ENCODE measurements at regions not wholly inside any gene's neighbourhood (a gene's known extent, or its start where the extent isn't known, plus 50 kb on each side); places are given as distances from the start of the nearest gene placed in this dataset.

DNA sequence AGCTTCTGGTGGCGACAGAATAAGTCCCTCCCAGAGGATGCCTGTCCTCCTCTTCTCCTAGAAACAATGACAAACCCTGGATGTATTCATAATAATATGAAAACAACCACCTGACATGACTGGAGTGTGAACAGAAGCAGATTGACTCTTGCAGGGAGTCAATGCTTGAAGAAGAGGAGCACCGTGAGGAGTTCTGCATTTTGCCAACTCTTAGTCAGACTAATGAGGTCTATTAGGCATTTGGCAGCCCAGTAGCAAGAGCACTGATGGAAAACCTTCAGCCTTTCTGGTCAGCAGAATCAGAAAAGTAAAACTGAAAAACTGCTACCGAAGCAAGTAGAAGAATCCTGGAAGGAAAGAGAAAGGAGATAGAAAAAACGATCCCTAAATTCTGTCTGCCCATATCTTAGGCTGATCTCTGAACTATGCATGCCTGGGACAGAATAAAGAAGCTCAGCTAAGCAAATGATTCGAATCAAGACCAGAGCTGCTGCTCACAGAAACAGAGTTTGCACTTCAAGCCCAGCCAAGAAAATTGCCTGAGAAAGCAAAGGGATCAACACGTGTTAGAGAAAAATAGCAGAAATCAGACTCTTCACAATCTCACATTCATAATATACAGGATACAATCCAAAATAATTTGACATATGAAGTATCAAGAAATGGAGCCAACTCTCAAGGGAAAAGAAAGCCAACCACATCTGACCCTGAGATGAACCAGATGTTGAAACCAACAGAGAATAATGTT is 69.5 kb upstream of the OSMR start:
- 58% methylated on average over 6 of the region's 6 CpGs for WGBS
- no peaks in the 10 kb centered on the region for H3K27me3 ChIP-seq
- no peaks in the 10 kb centered on the region for H3K9me3 ChIP-seq
- peaks cover 7% of the 10 kb centered on the region for H3K4me1 ChIP-seq
- H3K27ac ChIP-seq, result no peak overlapping the region
- H3K36me3 ChIP-seq, result no peaks in the 10 kb centered on the region
- H3K4me3 ChIP-seq, result no peak overlapping the region
- TF ChIP-seq EP300 (IDR thresholded peaks at IDR 0.05), result no peak
- TF ChIP-seq POLR2A (IDR thresholded peaks at IDR 0.05), result no peak
- no peak for TF ChIP-seq POLR2AphosphoS5 (IDR thresholded peaks at IDR 0.05)
- TF ChIP-seq, protein P1, sequence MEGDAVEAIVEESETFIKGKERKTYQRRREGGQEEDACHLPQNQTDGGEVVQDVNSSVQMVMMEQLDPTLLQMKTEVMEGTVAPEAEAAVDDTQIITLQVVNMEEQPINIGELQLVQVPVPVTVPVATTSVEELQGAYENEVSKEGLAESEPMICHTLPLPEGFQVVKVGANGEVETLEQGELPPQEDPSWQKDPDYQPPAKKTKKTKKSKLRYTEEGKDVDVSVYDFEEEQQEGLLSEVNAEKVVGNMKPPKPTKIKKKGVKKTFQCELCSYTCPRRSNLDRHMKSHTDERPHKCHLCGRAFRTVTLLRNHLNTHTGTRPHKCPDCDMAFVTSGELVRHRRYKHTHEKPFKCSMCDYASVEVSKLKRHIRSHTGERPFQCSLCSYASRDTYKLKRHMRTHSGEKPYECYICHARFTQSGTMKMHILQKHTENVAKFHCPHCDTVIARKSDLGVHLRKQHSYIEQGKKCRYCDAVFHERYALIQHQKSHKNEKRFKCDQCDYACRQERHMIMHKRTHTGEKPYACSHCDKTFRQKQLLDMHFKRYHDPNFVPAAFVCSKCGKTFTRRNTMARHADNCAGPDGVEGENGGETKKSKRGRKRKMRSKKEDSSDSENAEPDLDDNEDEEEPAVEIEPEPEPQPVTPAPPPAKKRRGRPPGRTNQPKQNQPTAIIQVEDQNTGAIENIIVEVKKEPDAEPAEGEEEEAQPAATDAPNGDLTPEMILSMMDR (IDR thresholded peaks at IDR 0.05), result no peak
- no peak for DNase-seq (ENCODE audit: low spot score in 2 of 2)

DNA sequence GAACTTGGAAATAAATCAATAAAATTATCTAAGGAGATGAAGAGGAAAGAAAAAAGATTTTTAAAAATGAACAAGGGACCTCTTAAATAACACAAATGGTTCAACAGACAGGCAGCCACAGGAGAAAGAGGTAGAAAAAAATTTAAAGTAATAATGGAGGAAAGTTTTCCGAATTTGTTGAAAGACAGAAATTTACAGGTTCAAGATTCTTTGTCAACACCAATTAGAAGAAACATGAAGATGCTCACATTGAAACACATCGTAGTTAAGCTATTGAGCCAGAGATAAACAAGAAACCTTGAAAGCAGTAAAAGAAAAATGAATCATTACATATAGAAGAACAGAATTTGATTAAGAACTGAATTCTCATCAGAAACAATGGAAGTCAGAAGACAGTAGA is 68.7 kb upstream of the OSMR start:
- no peaks in the 10 kb centered on the region for H3K9me3 ChIP-seq
- H3K27ac ChIP-seq, result no peak overlapping the region
- TF ChIP-seq POLR2A (IDR thresholded peaks at IDR 0.05), result no peak
- TF ChIP-seq POLR2AphosphoS5 (IDR thresholded peaks at IDR 0.05), result no peak
- TF ChIP-seq, protein P1 (IDR thresholded peaks at IDR 0.05), result no peak
- TF ChIP-seq EP300 (IDR thresholded peaks at IDR 0.05), result no peak
- no peak overlapping the region for H3K4me3 ChIP-seq
- no peaks in the 10 kb centered on the region for H3K27me3 ChIP-seq
- peaks cover 8% of the 10 kb centered on the region for H3K4me1 ChIP-seq
- no peak for DNase-seq (ENCODE audit: low spot score in 2 of 2)
- WGBS, result 47% methylated on average over 2 of the region's 2 CpGs
- H3K36me3 ChIP-seq, result no peaks in the 10 kb centered on the region

DNA sequence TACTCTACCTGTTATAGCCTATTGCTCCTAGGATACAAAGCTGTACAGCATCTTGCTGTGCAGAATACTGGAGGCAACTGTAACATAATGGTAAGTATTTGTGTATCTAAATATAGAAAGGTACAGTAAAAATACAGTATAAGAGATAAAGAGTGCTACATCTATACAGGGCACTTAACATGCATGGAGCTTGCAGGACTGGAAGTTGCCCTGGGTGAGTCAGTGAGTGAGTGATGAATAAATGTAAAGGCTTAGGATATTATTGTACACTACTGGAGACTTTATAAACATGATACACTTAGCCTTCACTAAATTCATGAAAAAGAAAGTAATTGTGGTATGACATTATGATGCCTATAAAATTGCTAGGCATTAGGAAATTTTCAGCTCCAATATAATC is 65.5 kb upstream of the OSMR start:
- Histone ChIP-seq H3K36me3 (no peaks in the 10 kb centered on the region), H3K27ac (no peak overlapping the region), H3K4me3 (no peak overlapping the region), H3K4me1 (peaks cover 27% of the 10 kb centered on the region), H3K27me3 (no peaks in the 10 kb centered on the region), H3K9me3 (no peaks in the 10 kb centered on the region)
- TF ChIP-seq, protein P1 (IDR thresholded peaks at IDR 0.05), result no peak
- no peak for DNase-seq (ENCODE audit: low spot score in 2 of 2)

GRCh38 chr5:38780945-38781344 is 64.9 kb upstream of the OSMR start:
- Histone ChIP-seq H3K27ac (no peak overlapping the region), H3K4me3 (no peak overlapping the region), H3K4me1 (peaks cover 27% of the 10 kb centered on the region), H3K27me3 (no peaks in the 10 kb centered on the region), H3K36me3 (no peaks in the 10 kb centered on the region), H3K9me3 (no peaks in the 10 kb centered on the region)
- TF ChIP-seq EP300 (IDR thresholded peaks at IDR 0.05) (no peak), POLR2A (IDR thresholded peaks at IDR 0.05) (no peak), POLR2AphosphoS5 (IDR thresholded peaks at IDR 0.05) (no peak)
- TF ChIP-seq, protein P1 (IDR thresholded peaks at IDR 0.05), result no peak
- 58% methylated on average over 2 of the region's 2 CpGs for WGBS
- DNase-seq (ENCODE audit: low spot score in 2 of 2), result peak; percentile 72 to 90

- Histone ChIP-seq H3K27ac (peak overlapping the region; percentile 3), H3K9me3 (no peaks in the 10 kb centered on the region), H3K36me3 (no peaks in the 10 kb centered on the region), H3K27me3 (no peaks in the 10 kb centered on the region), H3K4me1 (peaks cover 27% of the 10 kb centered on the region), H3K4me3 (no peak overlapping the region)
- DNase-seq (ENCODE audit: low spot score in 2 of 2), result no peak
- 86% methylated on average over 1 of the region's 1 CpG for WGBS
- TF ChIP-seq EP300 (IDR thresholded peaks at IDR 0.05) (no peak), POLR2AphosphoS5 (IDR thresholded peaks at IDR 0.05) (no peak)
Observed at GRCh38 chr5:38782180-38782835, 63.5 kb upstream of the OSMR start.
